ENCODE measurements at regions not wholly inside any gene's neighbourhood (a gene's known extent, or its start where the extent isn't known, plus 50 kb on each side); places are given as distances from the start of the nearest gene placed in this dataset.
A peak's percentile ranks its signal among the peaks of the same experiment; 100 is the strongest.

DNA sequence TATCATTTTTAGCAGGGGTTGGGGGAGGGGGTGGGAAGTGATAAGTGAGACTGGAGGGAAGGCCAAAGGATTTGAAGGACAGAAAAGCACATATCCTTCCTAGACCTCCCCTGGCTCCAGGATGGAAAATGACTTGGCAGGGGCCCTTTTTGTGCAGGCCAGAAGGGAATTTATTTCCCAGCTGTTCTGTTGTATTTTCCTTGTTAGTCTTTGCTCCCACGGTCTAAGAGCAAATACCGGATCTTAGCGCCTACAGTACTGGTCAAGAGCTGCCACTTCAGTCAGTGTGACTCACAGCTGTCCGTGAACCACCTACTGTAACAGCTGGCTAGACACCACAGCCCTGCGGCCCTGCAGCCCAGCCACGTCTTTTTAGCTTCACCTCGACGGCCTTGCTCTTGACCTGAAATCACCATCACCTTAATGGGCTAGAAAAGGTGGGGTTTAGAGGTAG, 51.0 kb upstream of the ERRFI1 start:
- in situ Hi-C loops (cut with HindIII; ENCODE audit: low pct_ligation_motif_present, low sequenced_read_pairs), result no loop called here
- peak overlapping the region; percentile 90 for H3K27ac ChIP-seq
- no peak overlapping the region for H3K4me3 ChIP-seq (ENCODE audit: low read depth, low read length)
- H3K36me3 ChIP-seq (replicated peaks), result no peaks in the 10 kb centered on the region
- TF ChIP-seq, protein P1, sequence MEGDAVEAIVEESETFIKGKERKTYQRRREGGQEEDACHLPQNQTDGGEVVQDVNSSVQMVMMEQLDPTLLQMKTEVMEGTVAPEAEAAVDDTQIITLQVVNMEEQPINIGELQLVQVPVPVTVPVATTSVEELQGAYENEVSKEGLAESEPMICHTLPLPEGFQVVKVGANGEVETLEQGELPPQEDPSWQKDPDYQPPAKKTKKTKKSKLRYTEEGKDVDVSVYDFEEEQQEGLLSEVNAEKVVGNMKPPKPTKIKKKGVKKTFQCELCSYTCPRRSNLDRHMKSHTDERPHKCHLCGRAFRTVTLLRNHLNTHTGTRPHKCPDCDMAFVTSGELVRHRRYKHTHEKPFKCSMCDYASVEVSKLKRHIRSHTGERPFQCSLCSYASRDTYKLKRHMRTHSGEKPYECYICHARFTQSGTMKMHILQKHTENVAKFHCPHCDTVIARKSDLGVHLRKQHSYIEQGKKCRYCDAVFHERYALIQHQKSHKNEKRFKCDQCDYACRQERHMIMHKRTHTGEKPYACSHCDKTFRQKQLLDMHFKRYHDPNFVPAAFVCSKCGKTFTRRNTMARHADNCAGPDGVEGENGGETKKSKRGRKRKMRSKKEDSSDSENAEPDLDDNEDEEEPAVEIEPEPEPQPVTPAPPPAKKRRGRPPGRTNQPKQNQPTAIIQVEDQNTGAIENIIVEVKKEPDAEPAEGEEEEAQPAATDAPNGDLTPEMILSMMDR (IDR thresholded peaks at IDR 0.05; ENCODE audit: low read depth, low read length, missing control alignments), result peak; percentile 14
- peak; percentile 97 for DNase-seq
- no peaks in the 10 kb centered on the region for H3K27me3 ChIP-seq (replicated peaks)

DNA sequence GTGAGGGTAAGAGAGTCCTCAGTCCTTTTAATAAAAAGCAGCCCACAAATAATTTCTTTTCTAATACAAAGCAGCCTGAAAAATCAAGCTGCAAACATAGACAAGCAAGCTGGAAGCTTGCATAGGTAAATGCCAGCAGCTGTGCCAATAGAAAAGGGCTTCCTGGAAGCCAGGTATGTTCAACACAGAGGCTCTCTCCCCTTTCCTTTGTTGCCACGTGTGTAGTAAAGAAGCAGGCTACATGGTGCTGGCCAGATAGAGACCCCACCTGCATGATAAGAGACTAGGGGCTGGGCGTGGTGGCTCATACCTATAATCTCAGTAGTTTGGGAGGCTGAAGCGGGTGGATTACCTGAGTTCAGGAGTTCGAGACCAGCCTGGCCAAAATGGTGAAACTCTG, 50.1 kb upstream of the ERRFI1 start:
- TF ChIP-seq, protein P1 (IDR thresholded peaks at IDR 0.05; ENCODE audit: low read depth, low read length, missing control alignments), result no peak
- no peak overlapping the region for H3K4me3 ChIP-seq (ENCODE audit: low read depth, low read length)
- H3K27ac ChIP-seq, result peak overlapping the region; percentile 90
- no peaks in the 10 kb centered on the region for H3K36me3 ChIP-seq (replicated peaks)
- H3K27me3 ChIP-seq (replicated peaks), result no peaks in the 10 kb centered on the region
- no peak for DNase-seq
- in situ Hi-C loops (cut with HindIII; ENCODE audit: low pct_ligation_motif_present, low sequenced_read_pairs), result no loop called here
